HG03354 (cell line): ENCODE measurements at regions not wholly inside any gene's neighbourhood (a gene's known extent, or its start where the extent isn't known, plus 50 kb on each side); places are given as distances from the start of the nearest gene placed in this dataset.
"Not testable (repeated sequence)": the region's sequence is repeated elsewhere in the genome, so short reads cannot be mapped to it uniquely, and the experiment has no call there.

Experiments
- ATAC-seq: cut with Tn5 transposase; IDR thresholded peaks from one replicate; pipeline ENCODE4 v1.9.1; 2021; ENCODE audit warnings: mild to moderate bottlenecking; ENCODE audit not compliant: unreplicated experiment, poor library complexity, severe bottlenecking

DNA sequence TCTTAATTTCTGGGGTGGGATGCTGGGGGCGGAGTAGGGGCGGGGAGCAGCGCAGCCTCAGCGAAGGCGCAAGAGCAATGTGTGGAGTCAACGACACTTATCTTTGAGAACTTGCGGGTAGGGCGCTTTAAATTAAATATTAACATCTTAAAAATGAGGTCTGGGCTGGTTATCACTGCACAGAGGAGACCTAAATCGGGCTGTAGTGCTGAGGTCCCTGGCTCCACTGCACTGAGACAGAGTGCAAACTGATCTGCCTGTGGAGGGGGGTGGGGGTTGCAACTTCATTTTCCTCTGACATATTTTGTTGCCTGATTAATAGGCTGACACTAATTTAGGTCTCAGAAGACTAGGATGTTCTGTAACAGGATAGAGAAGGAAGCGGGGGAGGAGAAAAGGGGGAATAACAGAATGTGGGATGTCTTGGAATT is 253.0 kb upstream of the FANCL start:
- ATAC-seq: no peak

DNA sequence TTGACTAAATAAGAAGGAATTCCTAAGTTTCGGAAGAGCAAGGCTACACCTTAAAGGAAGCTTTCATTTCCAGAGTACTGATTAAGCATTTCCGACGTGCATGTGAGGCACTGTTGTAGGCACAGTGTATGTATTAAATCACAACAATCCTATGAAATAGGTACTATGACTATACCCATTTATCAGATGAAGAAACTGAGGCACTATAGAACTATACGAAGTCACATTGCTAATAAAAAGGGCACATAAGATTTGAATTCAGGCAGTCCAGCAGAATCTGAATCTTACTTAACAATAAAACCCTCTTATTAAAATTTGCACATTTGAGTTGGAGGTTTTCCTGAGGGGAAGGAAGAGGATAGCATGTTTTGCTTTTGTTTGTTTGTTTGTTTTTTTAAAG is 243.5 kb upstream of the FANCL start:
- no peak for ATAC-seq

DNA sequence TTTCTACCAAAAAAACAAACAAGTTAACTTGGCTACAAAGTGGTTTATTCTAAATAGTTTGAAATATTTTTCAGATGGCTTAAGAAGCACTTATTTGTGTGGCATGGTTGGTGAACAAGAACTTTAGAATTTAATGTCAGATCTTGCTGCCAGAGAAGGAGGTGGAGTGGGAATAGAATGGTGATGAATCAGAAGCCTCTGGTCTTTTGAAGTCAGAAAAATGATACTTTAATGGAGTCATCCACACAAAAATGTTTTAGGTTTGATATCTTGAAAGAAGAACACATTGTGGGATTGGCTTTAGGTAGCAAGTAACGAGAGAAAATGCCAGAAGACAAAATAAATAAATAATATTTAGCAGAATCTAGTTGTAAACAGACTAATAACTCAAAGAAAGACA is 243.1 kb upstream of the FANCL start:
- ATAC-seq: no peak

DNA sequence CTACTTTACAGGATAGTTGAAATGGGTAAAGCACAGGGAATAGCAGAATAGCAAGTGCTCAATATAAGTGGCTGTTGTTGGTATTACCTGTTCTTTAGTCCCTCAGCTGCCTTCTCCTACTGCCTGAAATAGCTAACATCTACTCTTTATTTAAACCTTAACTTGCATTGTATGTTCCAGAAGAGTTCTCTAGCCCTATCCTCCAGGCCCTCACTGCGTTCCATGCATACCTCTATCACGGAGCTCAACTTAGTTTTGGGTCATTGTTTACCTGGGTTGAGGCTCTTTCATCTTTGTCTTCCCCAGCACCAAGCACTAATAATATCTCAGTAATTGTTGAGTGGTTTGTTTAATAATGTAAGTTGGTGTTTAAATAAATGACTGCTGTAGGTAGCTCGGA is 242.2 kb upstream of the FANCL start:
- ATAC-seq: no peak

DNA sequence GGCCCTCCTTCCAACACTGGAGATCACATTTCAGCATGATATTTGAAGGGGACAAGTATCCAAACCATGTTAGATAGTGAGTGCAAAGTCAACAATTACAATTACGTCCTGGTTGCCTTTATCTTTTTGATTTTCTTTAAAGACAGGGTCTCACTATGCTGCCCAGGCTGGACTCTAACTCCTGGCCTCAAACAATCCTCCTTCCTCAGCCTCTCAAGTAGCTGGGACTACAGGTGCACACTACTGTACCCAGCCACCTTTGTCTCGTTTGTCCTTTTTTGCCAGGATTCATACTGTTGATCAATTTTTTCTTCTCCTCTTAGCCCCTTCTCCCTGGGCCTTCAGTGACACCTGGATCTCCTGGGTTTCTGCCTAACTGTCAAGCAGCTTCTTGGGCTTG is 240.5 kb upstream of the FANCL start:
- ATAC-seq: no peak

DNA sequence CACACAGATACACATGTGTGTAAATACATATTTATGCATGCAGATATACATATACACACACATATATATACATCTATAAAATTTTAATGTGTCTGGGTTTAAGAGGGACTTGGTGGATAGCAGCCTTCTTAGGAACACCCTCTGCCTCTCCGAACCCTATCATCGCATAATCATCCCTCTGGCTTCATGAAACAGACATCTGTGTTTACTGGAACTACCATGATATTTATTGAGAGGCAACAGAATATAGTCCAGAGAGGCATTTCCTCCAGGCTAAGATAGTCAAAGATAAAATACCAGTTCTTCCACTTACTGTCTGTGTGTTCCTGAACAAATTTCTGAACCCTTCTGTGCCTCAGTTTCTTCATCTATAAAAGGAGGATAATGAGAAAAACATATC is 239.0 kb upstream of the FANCL start:
- ATAC-seq: no peak

DNA sequence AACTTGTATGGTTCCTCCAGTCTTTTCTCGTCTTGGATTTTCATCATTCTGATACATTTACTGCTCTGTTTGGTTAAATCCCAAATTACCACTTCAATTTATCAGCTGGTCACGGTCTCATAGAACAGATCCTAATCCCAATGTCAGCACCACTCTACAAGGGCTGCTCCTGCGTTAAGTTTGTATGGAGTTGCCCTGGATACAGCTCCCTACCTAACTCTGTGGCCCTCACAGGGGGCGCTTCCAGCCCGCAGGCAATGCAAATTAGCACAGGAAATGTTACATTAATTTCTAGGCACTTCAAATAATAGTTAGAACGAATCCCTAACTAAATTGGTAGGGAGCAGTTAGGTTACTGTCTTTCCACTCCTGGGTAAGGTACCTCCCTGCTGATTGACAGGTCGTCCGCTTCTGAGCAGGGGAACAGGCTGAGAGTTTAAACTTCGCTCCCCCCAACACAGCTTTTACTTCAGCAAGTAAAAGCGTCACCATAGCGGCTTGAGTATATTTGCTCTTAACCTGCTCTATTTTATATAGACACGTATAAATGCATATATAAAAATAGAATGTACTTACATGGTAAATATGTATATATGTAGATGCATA is 238.5 kb upstream of the FANCL start:
- ATAC-seq: no peak

DNA sequence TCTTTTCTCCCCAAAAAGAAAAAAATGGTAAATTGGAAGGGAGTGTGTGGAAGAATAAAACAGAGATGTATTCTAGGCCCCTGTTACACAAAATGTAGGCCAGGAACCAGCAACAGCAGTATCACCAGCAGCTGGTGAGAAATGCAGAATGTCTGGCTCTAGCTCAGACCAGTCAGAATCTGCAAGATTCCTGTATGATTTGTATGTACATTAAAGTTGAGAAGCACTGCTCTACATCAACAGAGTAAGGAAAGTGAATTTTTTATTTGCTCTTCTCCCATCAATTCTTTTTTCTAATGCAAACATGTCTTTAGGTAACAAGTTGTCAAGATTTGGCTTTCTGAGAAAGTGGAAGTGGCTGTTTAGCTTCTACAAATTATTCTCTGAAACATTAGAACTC is 235.4 kb upstream of the FANCL start:
- ATAC-seq: no peak

DNA sequence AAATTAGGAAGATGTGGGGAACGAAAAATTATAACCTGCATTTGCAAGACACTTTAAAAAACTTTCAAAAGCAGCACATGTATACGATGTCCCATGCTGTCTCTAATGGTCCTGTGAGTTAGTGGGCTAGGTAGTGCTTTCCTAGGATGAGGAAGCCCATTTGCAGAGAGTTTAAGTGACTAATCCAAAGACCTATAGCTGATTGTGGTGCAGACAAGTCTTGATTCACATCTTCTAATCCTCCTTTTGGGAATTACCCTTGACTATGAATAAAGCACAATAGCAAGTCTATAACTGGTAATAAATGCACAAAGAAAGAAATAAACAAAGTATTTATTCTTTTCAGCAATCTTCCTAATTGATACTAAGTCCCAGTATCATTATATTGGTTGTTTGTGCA is 234.6 kb upstream of the FANCL start:
- no peak for ATAC-seq

DNA sequence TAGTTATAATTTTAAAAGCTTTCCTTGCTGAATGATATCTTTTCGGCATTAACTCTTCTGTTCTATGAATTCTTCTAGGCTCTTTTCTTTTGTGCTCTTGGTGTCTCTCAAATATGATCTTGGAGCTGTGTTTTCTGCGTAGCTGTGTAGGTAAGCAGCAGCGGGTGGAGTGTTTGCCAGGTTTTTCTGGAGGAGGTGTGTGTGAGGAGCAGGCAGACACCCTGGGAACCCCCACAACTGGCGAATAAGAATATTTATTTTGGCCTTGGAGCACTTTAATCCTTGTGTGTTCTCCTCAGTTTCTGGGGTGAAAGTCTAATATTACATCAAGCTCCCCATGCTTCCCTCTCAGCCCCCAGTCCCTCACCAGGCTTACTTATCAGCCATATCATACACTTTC is 232.0 kb upstream of the FANCL start:
- no peak for ATAC-seq

DNA sequence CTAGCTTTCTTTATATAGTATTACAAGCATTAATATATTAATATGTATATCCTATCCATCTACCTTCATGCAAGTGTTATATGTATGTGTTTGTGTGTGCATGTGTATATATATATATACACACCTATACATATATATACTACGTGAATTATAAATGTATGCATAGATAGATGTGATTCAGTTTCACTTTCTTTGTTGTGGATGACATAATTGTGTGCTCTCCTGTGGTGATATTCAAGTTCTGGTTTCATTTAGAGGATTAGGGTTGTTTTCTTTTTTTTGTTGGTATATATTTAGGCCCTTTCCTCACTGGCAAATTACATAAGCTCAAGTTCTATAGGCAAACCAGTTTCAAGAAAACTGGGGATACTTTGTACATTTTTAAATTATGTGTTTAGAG is 225.7 kb upstream of the FANCL start:
- ATAC-seq: peak; percentile 82

DNA sequence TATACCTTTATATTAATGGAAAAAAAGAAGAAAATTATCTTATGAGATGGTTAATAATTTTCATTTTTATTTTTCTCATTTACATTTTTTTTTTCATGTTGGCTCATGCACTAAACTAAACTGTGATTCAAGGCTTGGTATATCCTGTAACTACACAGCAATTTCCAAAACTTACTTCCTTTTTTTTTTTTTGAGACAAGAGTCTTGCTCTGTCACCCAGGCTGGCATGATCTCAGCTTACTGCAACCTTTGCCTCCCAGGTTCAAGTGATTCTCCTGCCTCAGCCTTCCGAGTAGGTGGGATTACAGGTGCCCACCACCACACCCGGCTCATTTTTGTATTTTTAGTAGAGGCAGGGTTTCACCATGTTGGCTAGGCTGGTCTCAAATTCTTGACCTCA is 224.9 kb upstream of the FANCL start:
- ATAC-seq: not testable (repeated sequence)

DNA sequence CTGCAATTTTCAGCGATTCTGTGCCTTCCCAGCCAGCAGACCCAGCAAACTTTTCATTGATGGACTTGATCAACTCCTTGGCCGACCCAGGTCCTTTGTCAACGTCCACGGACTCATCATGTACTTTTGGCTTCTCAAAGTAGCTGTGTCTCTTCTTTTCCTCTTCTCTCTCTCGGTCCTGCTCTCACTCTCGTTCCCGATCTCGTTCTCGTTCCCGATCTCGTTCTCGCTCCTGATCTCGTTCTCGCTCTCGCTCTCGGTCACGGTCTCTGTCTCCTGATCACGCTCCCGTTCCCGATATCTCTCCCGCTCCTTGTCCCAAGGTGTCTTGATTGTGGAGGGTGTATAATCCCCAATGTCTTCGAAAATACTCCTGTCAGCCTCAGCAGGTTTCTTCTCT is 219.5 kb upstream of the FANCL start:
- ATAC-seq: no peak

DNA sequence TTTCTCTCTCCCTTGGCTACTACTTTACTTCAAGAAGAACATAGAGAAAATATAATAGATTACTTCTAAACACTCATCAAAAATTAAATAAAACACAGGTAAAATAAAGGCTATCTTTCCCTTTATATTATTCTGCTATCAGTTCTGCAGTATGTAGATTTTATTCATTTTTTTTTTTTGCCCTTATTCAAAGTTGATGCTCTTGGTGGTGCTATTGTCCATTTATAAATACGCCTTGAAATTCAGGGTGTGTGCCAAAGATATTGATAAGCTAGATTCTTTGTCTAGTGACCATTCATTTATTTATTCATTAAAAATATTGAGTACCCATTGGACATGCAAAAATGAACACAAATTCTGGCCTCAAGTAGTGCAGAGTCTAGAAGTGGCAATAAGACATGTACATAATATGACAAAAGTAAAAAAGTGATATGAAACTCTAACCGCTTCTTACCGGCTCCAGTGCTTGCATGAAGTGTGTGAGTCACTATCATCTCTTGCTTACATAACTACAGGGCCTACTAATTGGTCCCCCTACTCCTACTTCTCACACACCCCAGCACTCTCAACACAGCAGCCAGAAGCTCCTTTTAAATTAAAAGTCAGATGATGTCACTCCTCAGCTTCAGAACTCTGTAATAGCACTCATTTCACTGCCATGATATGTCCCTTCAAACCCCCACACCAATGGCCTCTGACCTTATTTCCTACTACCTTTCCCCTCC is 208.3 kb upstream of the FANCL start:
- peak; percentile 95 for ATAC-seq

DNA sequence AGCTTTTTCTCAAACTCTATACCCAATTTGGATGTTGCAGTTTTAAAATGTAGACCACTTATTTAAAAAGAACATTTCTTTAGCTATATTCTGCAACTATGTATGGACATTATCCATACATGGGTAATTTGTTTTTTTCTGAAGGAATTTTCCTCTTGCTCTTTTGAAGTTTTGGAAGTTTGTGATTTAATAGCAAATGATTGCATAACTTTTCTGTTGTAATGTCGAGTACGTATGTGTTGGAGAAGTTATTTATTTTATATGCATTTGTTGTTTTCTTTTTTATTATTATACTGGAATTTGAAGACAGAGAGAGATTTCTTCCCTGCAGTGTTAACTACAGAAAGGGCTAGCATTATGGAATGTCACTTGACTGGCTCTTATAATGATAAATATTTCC is 207.7 kb upstream of the FANCL start:
- ATAC-seq: no peak

DNA sequence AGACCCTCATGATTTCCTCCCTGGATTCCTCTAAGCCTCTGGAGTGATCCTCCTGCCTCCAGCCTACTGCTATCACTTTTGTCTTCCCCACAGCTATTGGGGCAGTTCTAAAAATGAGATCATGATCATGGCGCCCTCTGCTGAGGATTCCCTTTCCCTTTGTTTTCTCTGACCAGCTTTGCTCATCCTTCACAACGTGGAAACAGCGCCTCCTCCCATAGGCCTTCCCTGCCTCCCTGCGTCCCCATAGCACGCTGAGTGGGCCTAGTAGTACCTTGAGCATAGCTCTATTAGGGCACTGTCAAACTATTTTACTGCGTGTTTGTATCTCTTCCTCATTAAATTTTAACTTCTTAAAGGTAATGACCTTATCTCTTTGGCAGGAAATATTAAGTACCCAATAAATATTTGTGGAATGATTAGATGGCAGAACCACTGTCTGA is 207.0 kb upstream of the FANCL start:
- peak; percentile 58 for ATAC-seq

DNA sequence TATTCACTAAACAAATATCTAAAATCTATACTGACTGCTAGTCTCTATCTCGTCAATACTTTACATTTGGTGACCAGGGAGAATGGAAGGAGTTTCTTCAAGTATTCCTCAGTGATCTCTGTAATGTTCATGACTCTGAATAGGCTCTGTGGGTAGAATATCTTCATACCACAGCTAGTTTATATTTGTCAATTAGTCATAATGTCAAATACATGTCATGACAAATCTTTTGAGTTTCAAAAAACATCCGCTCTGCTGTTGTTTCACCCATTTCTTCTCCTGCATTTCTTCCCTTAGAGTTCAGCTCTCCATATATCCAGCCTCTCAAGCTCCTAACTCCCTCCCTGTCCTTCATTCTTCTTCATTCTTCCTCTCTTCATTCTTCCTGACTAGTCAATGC is 206.5 kb upstream of the FANCL start:
- no peak for ATAC-seq

DNA sequence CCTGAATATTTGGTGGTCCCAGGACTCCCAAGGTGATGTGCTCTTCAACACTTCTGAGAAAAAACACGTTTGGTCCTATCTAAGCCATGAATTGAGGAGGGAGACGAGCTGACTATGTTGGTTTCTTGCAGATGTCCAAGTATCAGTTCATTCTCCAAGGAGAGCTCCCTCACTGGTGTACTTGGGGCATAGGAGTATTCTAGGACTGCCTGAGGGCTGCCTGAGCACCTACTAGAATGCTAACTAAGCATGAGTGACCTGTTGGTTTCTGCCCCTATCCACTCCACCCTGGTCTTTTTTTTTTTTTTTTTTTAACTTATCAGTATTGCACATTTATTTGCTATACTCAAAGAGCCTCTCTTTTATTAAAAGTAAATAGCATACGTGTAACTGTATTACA is 200.5 kb upstream of the FANCL start:
- ATAC-seq: no peak

DNA sequence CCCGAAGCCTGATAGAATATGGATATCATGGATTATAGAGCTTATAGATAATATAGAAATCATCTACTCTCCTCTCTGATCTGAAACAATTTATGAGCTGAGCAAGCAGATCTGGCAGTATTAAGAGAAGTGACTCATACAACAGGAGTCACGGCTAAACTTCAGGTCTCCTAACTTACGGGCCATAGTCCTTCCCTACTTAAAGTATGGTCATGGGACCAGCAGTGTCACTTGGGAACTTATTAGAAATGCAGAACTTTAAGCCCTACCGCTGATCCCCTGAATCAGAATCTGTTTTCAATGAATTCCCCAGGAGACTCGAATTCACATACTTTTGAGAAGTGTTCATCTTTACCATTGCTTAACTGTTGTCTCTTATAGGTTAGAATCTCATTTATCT is 195.7 kb upstream of the FANCL start:
- no peak for ATAC-seq

DNA sequence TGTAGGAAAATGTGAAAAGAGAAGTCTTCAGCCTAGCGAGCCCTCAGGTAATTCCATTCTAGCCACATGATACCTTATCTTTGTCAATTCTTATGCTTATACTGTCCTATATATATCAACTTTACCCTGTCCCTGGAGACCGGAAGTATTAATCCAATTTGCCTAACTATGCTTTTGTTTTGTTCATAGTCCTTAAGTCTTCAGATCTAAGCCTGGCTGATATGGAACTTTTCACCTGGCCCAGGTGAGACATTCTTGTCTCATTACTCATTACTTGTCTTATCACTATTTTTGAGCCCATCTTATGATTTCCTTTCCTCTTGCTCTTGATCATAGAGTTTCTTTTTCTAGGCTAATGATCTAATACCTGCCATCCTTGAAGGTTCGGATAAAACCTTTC is 194.1 kb upstream of the FANCL start:
- no peak for ATAC-seq

DNA sequence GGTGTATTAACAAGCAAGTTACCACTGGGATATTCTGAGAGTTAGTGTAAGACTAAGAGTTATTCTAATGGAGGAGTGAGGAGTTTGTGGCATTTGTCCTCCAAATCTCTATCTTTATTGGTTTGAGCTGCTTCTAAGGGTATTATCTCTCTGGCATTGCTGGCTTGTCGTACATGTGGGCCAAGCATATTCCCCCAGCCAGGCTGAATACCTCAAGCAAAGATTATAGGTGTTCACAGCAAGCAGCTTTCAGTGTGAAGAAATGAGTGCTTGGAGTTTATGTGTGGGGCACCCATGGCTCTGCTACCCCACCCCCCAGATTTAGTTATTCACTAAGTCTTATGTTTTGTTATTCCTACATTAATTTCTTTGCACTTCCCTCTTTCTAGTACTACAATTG is 193.6 kb upstream of the FANCL start:
- no peak for ATAC-seq
